OCI-LY7 (cell line): ENCODE measurements at regions not wholly inside any gene's neighbourhood (a gene's known extent, or its start where the extent isn't known, plus 50 kb on each side); places are given as distances from the start of the nearest gene placed in this dataset.

ENCODE experiments used
- BruUV-seq: library from RNA; stranded (reverse); fragments of 400-500 nt; replicated peaks from 2 replicates; lab custom pipeline; 2021; lab: Mats Ljungman, UMichigan
- CTCF ChIA-PET: fragments of 300-600 bp; sonication (Branson Sonifier 250); formaldehyde crosslinking; loops from one replicate; lab custom pipeline; 2022; ENCODE audit warnings: antibody characterized with exemption; ENCODE audit not compliant: unreplicated experiment; lab: Charles Lee
- POLR2A ChIA-PET: fragments of 300-600 bp; sonication (Branson Sonifier 250); formaldehyde crosslinking; loops from one replicate; lab custom pipeline; 2022; ENCODE audit warnings: antibody characterized with exemption; lab: Charles Lee
- DNase-seq: peaks from one replicate; pipeline ENCODE4 v3.0.0-alpha.2; 2015; ENCODE audit warnings: low spot score
- H2AFZ ChIP-seq: fragments of 200-600 bp; sonication (generic), shearing (Covaris generic); 2 replicates; pipeline ENCODE4 v1.6.1; 2014; ENCODE audit warnings: mild to moderate bottlenecking, antibody characterized with exemption, low read length, moderate library complexity
- H3K27ac ChIP-seq: fragments of 200-600 bp; sonication (generic); 2 replicates; pipeline ENCODE4 v1.5.1; 2014; ENCODE audit warnings: mixed run types, low read depth, mild to moderate bottlenecking, moderate library complexity, low read length, inconsistent platforms; ENCODE audit not compliant: poor library complexity, severe bottlenecking
- H3K36me3 ChIP-seq: fragments of 200-600 bp; sonication (generic); 2 replicates; pipeline ENCODE4 v1.6.1; 2014; ENCODE audit warnings: mild to moderate bottlenecking, antibody characterized with exemption, low read length, moderate library complexity, mixed read lengths; ENCODE audit not compliant: insufficient read depth
- H3K4me1 ChIP-seq: fragments of 200-600 bp; sonication (generic); 2 replicates; pipeline ENCODE4 v1.5.1; 2014; ENCODE audit warnings: mild to moderate bottlenecking, low read length; ENCODE audit not compliant: insufficient read depth, poor library complexity, severe bottlenecking
- H3K4me2 ChIP-seq: fragments of 200-600 bp; sonication (generic); 2 replicates; pipeline ENCODE4 v1.6.1; 2014; ENCODE audit warnings: mild to moderate bottlenecking, low read length
- H3K4me3 ChIP-seq: fragments of 200-600 bp; sonication (generic); 2 replicates; pipeline ENCODE4 v1.5.1; 2014; ENCODE audit warnings: mild to moderate bottlenecking, low read depth, low read length; ENCODE audit not compliant: poor library complexity, severe bottlenecking
- H3K79me2 ChIP-seq: fragments of 200-600 bp; sonication (generic); 2 replicates; pipeline ENCODE4 v1.6.1; 2016; ENCODE audit warnings: low read depth, mild to moderate bottlenecking, low read length, moderate library complexity, mixed read lengths; ENCODE audit not compliant: insufficient read depth
- H3K9me2 ChIP-seq: fragments of 200-600 bp; sonication (generic); 2 replicates; pipeline ENCODE4 v1.6.1; 2016; ENCODE audit warnings: mild to moderate bottlenecking, low read length, mixed read lengths; ENCODE audit not compliant: insufficient read depth
- H3K9me3 ChIP-seq: fragments of 200-600 bp; sonication (generic); 2 replicates; pipeline ENCODE4 v1.6.1; 2014; ENCODE audit warnings: mild to moderate bottlenecking, mixed run types, low read length, mixed read lengths
- H4K20me1 ChIP-seq: fragments of 200-600 bp; sonication (generic); 2 replicates; pipeline ENCODE4 v1.6.1; 2014; ENCODE audit warnings: mild to moderate bottlenecking, antibody characterized with exemption, low read length, moderate library complexity, mixed read lengths; ENCODE audit not compliant: insufficient read depth
- EZH2phosphoT487 ChIP-seq: fragments of 200-600 bp; sonication (generic); IDR thresholded peaks from 2 replicates; pipeline ENCODE4 v1.6.1; 2018; ENCODE audit warnings: low read depth, borderline replicate concordance, mild to moderate bottlenecking, mixed run types, antibody characterized with exemption, low read length, moderate library complexity, mixed read lengths
- intact Hi-C: fragments of 100-400 bp; cut with micrococcal nuclease; formaldehyde crosslinking; loops from one replicate; pipeline ENCODE4 v1.10.0; 2022; ENCODE audit not compliant: unreplicated experiment
- TF ChIP-seq, protein P1 (sequence below): fragments of 200-600 bp; sonication (generic); conservative IDR thresholded peaks from 2 replicates; pipeline ENCODE4 v1.5.1; 2014; ENCODE audit warnings: mild to moderate bottlenecking, antibody characterized with exemption, low read length, moderate library complexity, mixed read lengths

DNA sequence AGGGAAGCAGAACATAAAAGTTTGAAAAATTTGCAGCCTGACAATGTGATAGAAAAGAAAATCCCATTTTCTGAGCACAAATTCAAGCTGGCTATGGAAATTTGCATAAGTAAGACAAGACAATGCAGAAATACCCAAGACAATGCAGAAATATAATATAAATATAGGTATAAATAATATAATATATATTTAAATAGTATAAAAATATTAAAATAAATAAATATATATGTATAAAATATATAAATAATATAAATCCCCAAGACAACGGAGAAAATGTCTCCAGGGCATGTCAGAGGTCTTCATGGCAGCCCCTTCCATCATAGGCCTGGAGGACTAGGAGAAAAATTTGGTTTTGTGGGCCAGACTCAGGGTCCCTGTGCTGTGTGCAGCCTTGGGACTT, 125.0 kb upstream of the AADAT start:
- Histone ChIP-seq H3K9me2 (no peaks in the 10 kb centered on the region), H3K27ac (no peak overlapping the region), H3K4me3 (no peak overlapping the region), H3K79me2 (no peaks in the 10 kb centered on the region), H3K4me2 (no peak overlapping the region), H2AFZ (no peak overlapping the region), H3K9me3 (no peaks in the 10 kb centered on the region), H3K36me3 (no peaks in the 10 kb centered on the region), H4K20me1 (no peaks in the 10 kb centered on the region), H3K4me1 (no peaks in the 10 kb centered on the region)
- intact Hi-C loops = no loop called here
- POLR2A ChIA-PET = interaction anchor here (0.6 kb wide), 1 partner anchor 15 kb away, joined by 3 read pairs; no protein-coding TSS in a partner anchor
- no peak for DNase-seq
- BruUV-seq = no TSS peak
- CTCF ChIA-PET = no interaction called here
- no peak for TF ChIP-seq EZH2phosphoT487
- TF ChIP-seq, protein P1, sequence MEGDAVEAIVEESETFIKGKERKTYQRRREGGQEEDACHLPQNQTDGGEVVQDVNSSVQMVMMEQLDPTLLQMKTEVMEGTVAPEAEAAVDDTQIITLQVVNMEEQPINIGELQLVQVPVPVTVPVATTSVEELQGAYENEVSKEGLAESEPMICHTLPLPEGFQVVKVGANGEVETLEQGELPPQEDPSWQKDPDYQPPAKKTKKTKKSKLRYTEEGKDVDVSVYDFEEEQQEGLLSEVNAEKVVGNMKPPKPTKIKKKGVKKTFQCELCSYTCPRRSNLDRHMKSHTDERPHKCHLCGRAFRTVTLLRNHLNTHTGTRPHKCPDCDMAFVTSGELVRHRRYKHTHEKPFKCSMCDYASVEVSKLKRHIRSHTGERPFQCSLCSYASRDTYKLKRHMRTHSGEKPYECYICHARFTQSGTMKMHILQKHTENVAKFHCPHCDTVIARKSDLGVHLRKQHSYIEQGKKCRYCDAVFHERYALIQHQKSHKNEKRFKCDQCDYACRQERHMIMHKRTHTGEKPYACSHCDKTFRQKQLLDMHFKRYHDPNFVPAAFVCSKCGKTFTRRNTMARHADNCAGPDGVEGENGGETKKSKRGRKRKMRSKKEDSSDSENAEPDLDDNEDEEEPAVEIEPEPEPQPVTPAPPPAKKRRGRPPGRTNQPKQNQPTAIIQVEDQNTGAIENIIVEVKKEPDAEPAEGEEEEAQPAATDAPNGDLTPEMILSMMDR = no peak

DNA sequence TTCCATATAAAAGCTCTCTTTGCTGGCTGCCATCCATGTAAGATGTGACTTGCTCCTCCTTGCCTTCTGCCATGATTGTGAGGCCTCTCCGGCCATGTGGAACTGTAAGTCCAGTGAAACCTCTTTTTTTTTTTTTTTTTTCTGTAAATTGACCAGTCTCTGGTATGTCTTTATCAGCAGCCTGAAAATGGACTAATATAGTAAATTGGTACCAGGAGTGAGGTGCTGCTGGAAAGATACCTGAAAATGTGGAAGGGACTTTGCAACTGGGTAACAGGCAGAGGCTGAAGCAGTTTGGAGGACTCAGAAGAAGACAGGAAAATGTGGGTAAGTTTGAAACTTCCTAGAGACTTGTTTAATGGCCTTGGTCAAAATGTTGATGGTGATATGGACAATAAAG, 124.3 kb upstream of the AADAT start:
- no TSS peak for BruUV-seq
- intact Hi-C loops = no loop called here

GRCh38 chr4:170202721-170203120, 113.0 kb upstream of the AADAT start:
- Histone ChIP-seq H3K79me2 (no peaks in the 10 kb centered on the region), H3K27ac (no peak overlapping the region), H3K9me3 (no peaks in the 10 kb centered on the region), H2AFZ (no peak overlapping the region), H3K9me2 (no peaks in the 10 kb centered on the region), H3K4me3 (no peak overlapping the region), H4K20me1 (no peaks in the 10 kb centered on the region), H3K36me3 (no peaks in the 10 kb centered on the region), H3K4me1 (no peaks in the 10 kb centered on the region), H3K4me2 (no peak overlapping the region)
- intact Hi-C loops = no loop called here
- CTCF ChIA-PET = no interaction called here
- peak; percentile 16 for DNase-seq
- TF ChIP-seq, protein P1 = no peak
- TF ChIP-seq EZH2phosphoT487 = no peak
- POLR2A ChIA-PET = interaction anchor here (0.6 to 1.5 kb wide), 3 partner anchors 13 to 642 kb away, joined by 3 to 7 read pairs (median 4); no protein-coding TSS in a partner anchor
- BruUV-seq = no TSS peak

More for the DNA sequence above, 124.3 kb upstream of the AADAT start:
- no peaks in the 10 kb centered on the region for H4K20me1 ChIP-seq
- ChIA-PET CTCF (no interaction called here), POLR2A (no interaction called here)
- no peak for DNase-seq
- H3K4me3 ChIP-seq = no peak overlapping the region
- H3K9me3 ChIP-seq = no peaks in the 10 kb centered on the region
- no peaks in the 10 kb centered on the region for H3K4me1 ChIP-seq
- H2AFZ ChIP-seq = no peak overlapping the region
- no peaks in the 10 kb centered on the region for H3K9me2 ChIP-seq
- no peaks in the 10 kb centered on the region for H3K79me2 ChIP-seq
- TF ChIP-seq, protein P1 = no peak
- TF ChIP-seq EZH2phosphoT487 = no peak
- no peaks in the 10 kb centered on the region for H3K36me3 ChIP-seq
- H3K27ac ChIP-seq = no peak overlapping the region
- no peak overlapping the region for H3K4me2 ChIP-seq
